Skeletal muscle tissue (tissue), 3 donors: ENCODE measurements at regions not wholly inside any gene's neighbourhood (a gene's known extent, or its start where the extent isn't known, plus 50 kb on each side); places are given as distances from the start of the nearest gene placed in this dataset.

ENCODE experiments used
- H3K27ac ChIP-seq: one replicate; pipeline ENCODE4 v1.7.0; 2013; ENCODE audit warnings: mild to moderate bottlenecking, low read depth, low read length, inconsistent platforms
- H3K27me3 ChIP-seq, 3 donors: one replicate each; pipeline ENCODE4 v1.7.0; 2013; ENCODE audit warnings: low read length in 3 of 3; ENCODE audit not compliant: control insufficient read depth in 3 of 3, insufficient read depth in 3 of 3
- H3K36me3 ChIP-seq, 3 donors: one replicate each; pipeline ENCODE4 v1.7.0; 2013; ENCODE audit warnings: low read length in 3 of 3; ENCODE audit not compliant: control insufficient read depth in 3 of 3, insufficient read depth in 3 of 3
- H3K4me1 ChIP-seq, 3 donors: one replicate each; pipeline ENCODE4 v1.7.0; 2013; ENCODE audit warnings: low read length in 3 of 3, mild to moderate bottlenecking in 3 of 3; ENCODE audit not compliant: control insufficient read depth in 3 of 3, insufficient read depth in 3 of 3
- H3K4me3 ChIP-seq, 3 donors: one replicate each; pipeline ENCODE4 v1.7.0; 2013; ENCODE audit warnings: low read length in 3 of 3
- H3K9ac ChIP-seq, 3 donors: one replicate each; pipeline ENCODE4 v1.7.0; 2013; ENCODE audit warnings: low read length in 3 of 3, mild to moderate bottlenecking in 3 of 3, moderate library complexity in 2 of 3, low read depth in 1 of 3
- H3K9me3 ChIP-seq, 3 donors: one replicate each; pipeline ENCODE4 v1.7.0; 2013; ENCODE audit warnings: low read length in 3 of 3; ENCODE audit not compliant: control insufficient read depth in 3 of 3
- donor health status: Osteomylitis.

- H3K36me3 ChIP-seq: no peaks in the 10 kb centered on the region
- H3K27me3 ChIP-seq: no peaks in the 10 kb centered on the region
- no peaks in the 10 kb centered on the region for H3K9me3 ChIP-seq
- no peaks in the 10 kb centered on the region for H3K4me1 ChIP-seq
- no peak overlapping the region for H3K9ac ChIP-seq
- H3K27ac ChIP-seq: no peak overlapping the region
- H3K4me3 ChIP-seq: no peak overlapping the region
Observed at GRCh38 chr1:57770772-57771171, 346.9 kb upstream of the DAB1 start.

DNA sequence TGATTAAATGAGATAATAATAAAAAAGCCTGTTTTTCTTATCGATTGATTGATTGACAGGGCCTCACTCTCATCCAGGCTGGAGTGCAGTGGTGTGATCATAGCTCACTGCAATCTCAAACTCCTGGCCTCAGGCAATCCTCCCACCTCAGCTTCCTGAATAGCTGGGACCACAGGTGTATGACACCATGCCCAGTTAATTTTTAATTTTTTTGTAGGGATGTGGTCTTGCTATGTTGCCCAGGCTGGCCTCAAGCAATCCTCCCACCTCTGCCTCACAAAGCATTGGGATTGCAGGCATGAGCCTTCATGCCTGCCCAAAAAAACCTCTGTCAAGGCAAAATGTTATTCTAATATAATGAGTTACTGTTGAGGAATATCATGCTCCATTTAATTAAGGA is 346.4 kb upstream of the DAB1 start:
- H3K9me3 ChIP-seq: no peaks in the 10 kb centered on the region
- H3K27me3 ChIP-seq: no peaks in the 10 kb centered on the region
- no peak overlapping the region for H3K9ac ChIP-seq
- H3K36me3 ChIP-seq: no peaks in the 10 kb centered on the region
- no peaks in the 10 kb centered on the region for H3K4me1 ChIP-seq
- H3K4me3 ChIP-seq: no peak overlapping the region
- H3K27ac ChIP-seq: no peak overlapping the region

- Histone ChIP-seq H3K27ac (no peak overlapping the region), H3K36me3 (no peaks in the 10 kb centered on the region), H3K9me3 (no peaks in the 10 kb centered on the region), H3K4me3 (no peak overlapping the region), H3K4me1 (no peaks in the 10 kb centered on the region), H3K9ac (no peak overlapping the region), H3K27me3 (no peaks in the 10 kb centered on the region)
Observed at GRCh38 chr1:57761628-57762027, 337.8 kb upstream of the DAB1 start.

GRCh38 chr1:57752843-57753242 is 329.0 kb upstream of the DAB1 start:
- Histone ChIP-seq H3K27me3 (peaks cover 0 to 3% (median 0%) of the 10 kb centered on the region in 3 donors), H3K27ac (peak overlapping the region; percentile 7), H3K9me3 (no peaks in the 10 kb centered on the region), H3K4me1 (peaks cover 0 to 10% (median 9%) of the 10 kb centered on the region in 3 donors), H3K36me3 (no peaks in the 10 kb centered on the region), H3K9ac (no peak overlapping the region), H3K4me3 (no peak overlapping the region)

DNA sequence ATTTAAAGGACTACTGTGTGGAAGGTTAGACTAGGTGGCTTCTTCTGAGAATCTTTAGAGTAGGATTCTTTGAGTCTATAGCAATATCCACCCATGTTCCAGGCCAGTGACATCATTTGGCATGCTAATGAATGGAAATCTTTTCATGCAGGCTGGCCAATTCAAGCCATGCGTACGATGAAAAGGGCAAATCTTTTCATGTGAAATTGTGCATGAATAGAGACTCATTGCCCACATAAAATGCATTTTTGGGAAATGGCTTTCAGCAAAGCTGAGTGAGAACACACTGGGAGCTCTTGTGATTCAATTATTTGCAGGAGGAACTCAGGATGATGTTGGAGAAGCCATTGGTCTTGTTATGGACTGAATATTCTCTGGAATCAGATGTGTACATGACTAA is 324.9 kb upstream of the DAB1 start:
- no peak overlapping the region for H3K9ac ChIP-seq

GRCh38 chr1:57747818-57748217 is 324.0 kb upstream of the DAB1 start:
- no peaks in the 10 kb centered on the region for H3K36me3 ChIP-seq
- no peaks in the 10 kb centered on the region for H3K9me3 ChIP-seq
- H3K27me3 ChIP-seq: peaks cover 0 to 3% (median 0%) of the 10 kb centered on the region in 3 donors
- no peak overlapping the region for H3K9ac ChIP-seq
- H3K27ac ChIP-seq: no peak overlapping the region
- no peak overlapping the region for H3K4me3 ChIP-seq
- peaks cover 0 to 6% (median 5%) of the 10 kb centered on the region in 3 donors for H3K4me1 ChIP-seq

More for the DNA sequence above, 324.9 kb upstream of the DAB1 start:
- no peak overlapping the region for H3K4me3 ChIP-seq
- no peaks in the 10 kb centered on the region for H3K36me3 ChIP-seq
- H3K9me3 ChIP-seq: no peaks in the 10 kb centered on the region
- H3K27ac ChIP-seq: no peak overlapping the region
- peaks cover 0 to 10% (median 9%) of the 10 kb centered on the region in 3 donors for H3K4me1 ChIP-seq
- H3K27me3 ChIP-seq: peaks cover 0 to 3% (median 0%) of the 10 kb centered on the region in 3 donors

DNA sequence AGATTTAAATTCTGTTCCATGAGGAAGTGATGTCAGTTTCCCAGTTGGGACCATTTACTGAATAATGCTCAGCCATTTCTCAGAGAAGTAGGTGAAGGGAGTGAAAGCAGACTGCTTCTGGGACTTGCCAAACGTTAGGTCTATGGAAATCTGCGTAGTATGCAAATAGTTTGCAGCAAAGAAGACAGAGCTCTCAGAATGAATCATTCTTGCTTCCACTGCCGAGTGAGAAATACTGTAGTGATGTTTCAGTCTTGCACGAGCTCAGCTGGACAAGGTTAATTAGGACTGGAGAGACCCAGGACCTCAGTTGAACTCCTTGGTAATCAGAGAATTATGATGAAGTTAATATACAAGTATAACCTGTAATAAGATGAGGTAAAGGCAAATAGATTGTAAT is 317.7 kb upstream of the DAB1 start:
- Histone ChIP-seq H3K9ac (no peak overlapping the region), H3K9me3 (no peaks in the 10 kb centered on the region), H3K36me3 (no peaks in the 10 kb centered on the region), H3K27ac (no peak overlapping the region), H3K4me1 (no peaks in the 10 kb centered on the region), H3K27me3 (peaks cover 0 to 3% (median 0%) of the 10 kb centered on the region in 3 donors), H3K4me3 (no peak overlapping the region)

GRCh38 chr1:57736940-57737339 is 313.1 kb upstream of the DAB1 start:
- H3K4me3 ChIP-seq: no peak overlapping the region
- no peak overlapping the region for H3K9ac ChIP-seq
- H3K4me1 ChIP-seq: no peaks in the 10 kb centered on the region
- H3K36me3 ChIP-seq: no peaks in the 10 kb centered on the region
- peaks cover 0 to 3% (median 0%) of the 10 kb centered on the region in 3 donors for H3K27me3 ChIP-seq
- H3K9me3 ChIP-seq: no peaks in the 10 kb centered on the region
- H3K27ac ChIP-seq: no peak overlapping the region

DNA sequence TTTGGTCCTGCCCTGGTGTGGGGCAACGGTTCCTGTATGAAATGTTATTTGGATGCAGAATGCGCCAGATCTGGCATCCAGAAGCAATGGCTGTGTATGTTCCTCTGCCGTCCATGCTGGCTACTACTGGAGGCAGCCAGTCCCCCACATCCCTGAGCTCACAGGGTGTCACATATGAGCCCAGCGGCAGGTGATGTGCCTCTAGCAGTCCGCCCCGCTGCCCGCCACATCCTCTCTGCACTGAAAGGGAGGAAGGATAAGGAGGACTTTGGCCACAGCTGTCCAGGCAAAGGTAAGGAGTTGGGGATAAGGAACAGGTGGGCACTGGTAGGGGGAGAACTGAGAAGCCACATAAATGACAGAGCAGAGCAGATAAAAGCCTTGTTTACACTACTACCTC is 305.3 kb upstream of the DAB1 start:
- Histone ChIP-seq H3K4me3 (no peak overlapping the region), H3K27ac (no peak overlapping the region), H3K36me3 (no peaks in the 10 kb centered on the region), H3K4me1 (no peaks in the 10 kb centered on the region), H3K27me3 (no peaks in the 10 kb centered on the region), H3K9ac (no peak overlapping the region), H3K9me3 (no peaks in the 10 kb centered on the region)

- no peaks in the 10 kb centered on the region for H3K27me3 ChIP-seq
- no peaks in the 10 kb centered on the region for H3K4me1 ChIP-seq
- H3K9ac ChIP-seq: no peak overlapping the region
- no peaks in the 10 kb centered on the region for H3K36me3 ChIP-seq
- H3K9me3 ChIP-seq: no peaks in the 10 kb centered on the region
- no peak overlapping the region for H3K4me3 ChIP-seq
- H3K27ac ChIP-seq: no peak overlapping the region
Observed at GRCh38 chr1:57727121-57727520, 303.3 kb upstream of the DAB1 start.

- Histone ChIP-seq H3K27me3 (no peaks in the 10 kb centered on the region), H3K9me3 (no peaks in the 10 kb centered on the region), H3K9ac (no peak overlapping the region), H3K27ac (no peak overlapping the region), H3K4me1 (no peaks in the 10 kb centered on the region), H3K36me3 (no peaks in the 10 kb centered on the region), H3K4me3 (no peak overlapping the region)
Observed at GRCh38 chr1:57725318-57725717, 301.5 kb upstream of the DAB1 start.
